GM18520 (cell line): ENCODE measurements at regions not wholly inside any gene's neighbourhood (a gene's known extent, or its start where the extent isn't known, plus 50 kb on each side); places are given as distances from the start of the nearest gene placed in this dataset.
"Not testable (repeated sequence)": the region's sequence is repeated elsewhere in the genome, so short reads cannot be mapped to it uniquely, and the experiment has no call there.

Source experiments
- ATAC-seq: cut with Tn5 transposase; IDR thresholded peaks from one replicate; pipeline ENCODE4 v1.9.1; 2021; ENCODE audit not compliant: unreplicated experiment

DNA sequence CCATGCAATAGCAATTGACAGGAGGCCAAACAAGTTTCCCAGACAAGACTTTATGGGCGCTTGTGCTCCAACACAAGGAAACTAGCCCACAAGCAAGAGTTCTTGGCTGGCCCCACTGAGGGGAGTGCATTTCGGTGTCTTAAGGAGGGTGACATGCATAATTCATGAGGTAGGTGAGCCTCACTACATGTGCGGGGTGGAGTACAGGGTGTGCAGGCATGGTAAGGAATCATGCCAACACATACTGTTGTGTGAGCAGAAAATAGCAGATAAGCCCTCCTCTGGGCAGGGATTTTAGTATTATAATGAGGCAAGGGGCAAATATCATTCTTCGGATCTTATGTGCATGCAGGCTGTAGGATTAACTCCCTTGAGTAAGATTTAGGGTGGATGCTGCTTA, 78.7 kb upstream of the SLC1A4 start:
- no peak for ATAC-seq

DNA sequence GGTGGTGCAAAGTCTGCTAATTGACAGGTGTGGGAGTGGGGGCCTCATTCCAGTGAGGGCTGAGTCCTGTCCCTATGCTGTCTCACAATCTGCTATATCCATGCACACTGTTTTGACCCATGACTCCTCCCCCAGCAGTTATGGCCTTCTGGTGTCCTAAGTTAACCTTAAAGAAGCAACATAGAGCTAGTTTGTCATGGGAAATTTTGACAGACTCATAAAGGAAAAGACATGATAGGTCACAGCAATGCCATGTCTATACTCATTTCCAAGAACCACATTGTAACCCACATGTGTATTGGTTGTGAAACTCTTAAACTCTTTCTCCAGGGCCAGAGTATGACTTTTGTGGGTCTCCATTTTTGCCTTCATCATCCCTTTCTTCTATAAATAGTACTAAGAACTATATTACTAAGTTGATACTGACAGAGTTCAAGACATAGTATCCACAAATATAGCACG, 78.2 kb upstream of the SLC1A4 start:
- no peak for ATAC-seq

- no peak for ATAC-seq
Observed at GRCh38 chr2:64913357-64913869, 75.8 kb upstream of the SLC1A4 start.

DNA sequence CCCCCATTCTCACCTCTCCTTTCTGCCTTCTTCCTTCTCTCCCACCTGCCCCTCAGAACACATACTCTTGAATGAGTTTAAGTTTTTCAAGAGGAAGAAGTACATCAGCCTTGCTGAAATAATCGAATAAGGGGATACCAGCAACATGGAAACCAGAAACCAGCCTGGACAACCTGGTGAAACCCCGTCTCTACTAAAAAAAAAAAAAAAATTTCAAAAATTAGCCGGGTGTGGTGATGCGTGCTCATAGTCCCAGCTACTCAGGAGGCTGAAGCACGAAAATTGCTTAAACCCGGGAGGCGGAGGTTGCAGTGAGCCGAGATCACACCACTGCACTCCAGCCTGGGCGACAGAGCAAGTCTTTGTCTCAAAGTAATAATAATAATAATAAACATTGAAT, 75.0 kb upstream of the SLC1A4 start:
- ATAC-seq, result no peak

- ATAC-seq, result peak; percentile 63
Observed at GRCh38 chr2:64914735-64915509, 74.3 kb upstream of the SLC1A4 start.

DNA sequence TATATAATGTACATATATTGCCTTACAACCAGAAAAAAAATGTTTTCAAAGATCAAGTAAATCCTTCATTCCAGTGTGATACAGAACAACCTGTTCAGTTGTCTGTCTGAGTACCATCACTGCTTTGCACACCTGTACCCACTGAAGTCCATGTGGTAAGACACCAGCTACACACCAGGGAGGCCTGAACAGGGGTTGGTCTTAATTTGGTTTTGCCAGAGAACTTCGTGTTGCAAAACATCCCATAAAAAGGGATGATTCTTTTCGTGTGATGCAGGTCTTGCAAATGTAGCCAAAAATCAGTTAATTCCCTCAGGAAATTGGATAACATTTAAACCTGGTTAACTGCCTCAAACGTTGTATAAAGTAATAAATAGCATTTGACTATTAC, 73.7 kb upstream of the SLC1A4 start:
- peak; percentile 6 for ATAC-seq

DNA sequence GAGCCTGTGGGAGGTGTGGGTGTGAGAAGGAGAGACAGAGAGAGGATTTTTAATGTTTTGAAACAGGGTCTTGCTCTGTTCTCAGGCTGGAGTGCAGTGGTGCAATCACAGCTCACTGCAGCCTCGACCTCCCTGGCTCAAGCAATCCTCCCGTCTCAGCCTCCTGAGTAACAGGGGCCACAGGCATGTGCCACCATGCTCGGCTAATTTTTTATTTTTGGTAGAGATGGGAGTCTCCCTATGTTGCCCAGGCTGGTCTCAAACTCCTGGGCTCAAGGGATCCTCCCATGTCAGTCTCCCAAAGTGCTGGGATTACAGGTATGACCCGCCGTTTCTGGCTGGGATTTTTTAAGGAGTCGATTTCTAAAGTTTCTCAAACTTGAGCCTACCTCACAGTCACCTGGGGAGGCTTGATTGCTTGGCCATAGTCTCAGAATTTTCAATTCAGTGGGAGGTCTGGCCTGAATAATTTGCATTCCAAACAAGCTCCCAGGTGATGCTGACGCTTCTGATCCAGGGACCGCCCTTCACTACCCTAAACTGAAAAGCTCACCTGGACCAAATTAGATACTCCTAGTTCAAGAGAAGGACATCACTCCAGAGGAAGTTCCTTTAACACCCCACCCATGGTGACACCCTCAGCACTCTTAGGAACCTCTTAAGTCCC, 70.8 kb upstream of the SLC1A4 start:
- no peak for ATAC-seq

GRCh38 chr2:64919261-64919660, 69.9 kb upstream of the SLC1A4 start:
- ATAC-seq, result no peak

DNA sequence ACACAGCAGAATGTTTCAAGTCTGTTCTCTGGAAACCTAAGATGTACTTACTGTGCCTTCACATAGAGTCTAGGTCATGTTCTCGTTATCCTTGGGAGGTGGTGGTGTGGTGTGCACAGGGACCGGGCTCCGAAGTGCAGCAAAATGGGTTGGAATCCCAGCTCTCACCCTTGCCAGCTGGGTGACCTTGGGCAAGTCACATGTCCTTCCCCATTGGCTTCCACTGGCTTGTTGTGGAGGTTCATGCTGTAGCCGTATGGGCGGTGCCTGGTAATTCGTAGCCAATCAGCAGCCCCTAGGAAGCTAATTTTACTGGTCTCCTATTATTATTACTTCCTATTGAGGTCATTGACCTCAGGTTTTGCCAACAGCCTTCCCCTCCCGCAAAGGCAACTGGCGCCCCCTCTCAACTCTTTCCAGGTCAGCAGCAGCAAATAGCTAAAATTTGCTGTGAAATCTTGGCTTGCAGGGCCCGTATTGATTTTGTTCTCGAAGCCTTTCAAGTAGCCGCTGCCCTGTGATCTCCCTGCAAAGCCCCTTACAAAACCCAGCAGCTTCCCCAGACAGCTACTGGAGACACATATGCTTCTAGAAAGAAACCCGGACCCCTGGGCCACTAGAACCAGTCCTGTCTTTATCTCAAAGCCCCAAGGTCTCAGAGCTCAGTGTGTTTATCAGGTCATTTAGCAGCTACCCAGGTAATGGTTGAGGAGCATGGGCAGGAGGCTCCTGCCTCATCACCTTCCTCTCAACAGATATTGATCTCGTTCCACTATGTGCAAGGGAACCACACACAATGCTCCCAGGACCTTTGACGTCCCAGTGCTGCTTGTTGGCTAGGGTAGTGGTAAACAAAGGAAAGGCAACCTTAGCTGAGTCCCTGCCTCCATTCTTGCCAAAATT, 66.5 kb upstream of the SLC1A4 start:
- ATAC-seq, result no peak

GRCh38 chr2:64923385-64923710, 65.9 kb upstream of the SLC1A4 start:
- no peak for ATAC-seq

GRCh38 chr2:64924170-64924934, 64.8 kb upstream of the SLC1A4 start:
- ATAC-seq, result no peak

DNA sequence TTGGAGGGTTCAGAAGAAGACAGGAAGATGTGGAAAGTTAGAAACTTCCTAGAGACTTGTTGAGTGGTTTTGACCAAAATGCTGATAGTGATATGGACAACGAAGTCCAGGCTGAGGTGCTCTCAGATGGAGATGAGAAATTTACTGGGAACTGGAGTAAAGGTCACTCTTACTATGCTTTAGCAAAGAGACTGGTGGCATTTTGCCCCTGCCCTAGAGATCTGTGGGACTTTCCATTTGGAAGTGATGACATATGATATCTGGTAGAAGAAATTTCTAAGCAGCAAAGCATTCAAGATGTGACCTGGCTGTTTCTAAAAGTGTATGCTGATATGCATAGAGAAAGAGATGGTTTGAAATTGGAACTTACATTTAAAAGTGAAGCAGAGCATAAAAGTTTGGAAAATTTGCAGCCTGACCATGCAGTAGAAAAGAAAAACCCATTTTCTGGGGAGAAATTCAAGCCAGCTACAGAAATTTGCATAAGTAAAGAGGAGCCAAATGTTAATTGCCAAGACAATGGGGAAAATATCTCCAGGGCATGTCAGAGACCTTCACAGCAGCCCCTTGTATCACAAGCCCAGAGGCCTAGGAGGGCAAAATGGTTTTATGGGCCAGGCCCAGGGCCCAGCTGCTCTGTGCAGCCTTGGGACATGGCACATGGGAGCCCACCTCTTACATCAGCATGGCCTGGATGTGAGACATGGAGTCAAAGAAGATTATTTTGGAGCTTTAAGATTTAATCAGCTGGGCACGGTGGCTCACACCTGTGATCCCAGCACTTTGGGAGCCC, 63.1 kb upstream of the SLC1A4 start:
- not testable (repeated sequence) for ATAC-seq

DNA sequence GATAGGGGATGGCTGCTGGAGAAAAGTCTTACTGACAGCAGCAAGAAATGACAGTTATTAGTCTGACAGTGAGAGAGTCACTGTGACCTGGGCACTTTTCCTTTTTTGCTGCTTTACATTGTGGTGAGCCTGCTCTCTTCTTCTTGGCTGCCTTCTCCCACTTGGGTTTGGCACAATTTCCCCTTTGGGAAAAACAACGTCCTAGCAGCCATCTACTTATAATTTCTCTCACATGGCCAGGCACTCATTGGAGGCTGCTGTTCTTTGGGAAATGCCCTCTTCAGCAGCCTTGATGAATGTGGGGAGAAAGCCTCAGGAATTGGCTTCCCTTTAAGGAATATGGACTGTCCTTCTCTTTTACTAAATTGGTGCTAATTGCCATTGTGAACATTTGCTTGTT, 60.4 kb upstream of the SLC1A4 start:
- no peak for ATAC-seq

GRCh38 chr2:64929333-64929732, 59.9 kb upstream of the SLC1A4 start:
- ATAC-seq, result no peak

DNA sequence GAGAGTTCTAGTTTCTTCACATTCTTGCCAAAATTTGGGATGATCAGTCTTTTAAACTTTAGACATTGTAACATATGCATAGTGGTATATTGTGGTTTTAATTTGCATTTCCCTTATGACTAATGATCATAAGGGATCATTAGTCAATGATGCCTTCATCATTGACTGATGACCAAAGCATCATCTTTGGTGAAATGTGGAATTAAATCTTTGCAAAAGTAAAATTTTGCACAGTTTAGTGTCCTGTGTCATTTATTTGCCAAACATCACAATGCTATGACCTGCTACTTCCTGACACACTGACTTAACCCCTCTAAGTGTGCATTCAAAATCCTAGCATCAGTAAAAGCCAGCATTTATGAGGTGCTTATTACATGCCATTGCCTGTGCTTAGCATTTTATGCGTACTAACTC, 58.9 kb upstream of the SLC1A4 start:
- ATAC-seq, result no peak

DNA sequence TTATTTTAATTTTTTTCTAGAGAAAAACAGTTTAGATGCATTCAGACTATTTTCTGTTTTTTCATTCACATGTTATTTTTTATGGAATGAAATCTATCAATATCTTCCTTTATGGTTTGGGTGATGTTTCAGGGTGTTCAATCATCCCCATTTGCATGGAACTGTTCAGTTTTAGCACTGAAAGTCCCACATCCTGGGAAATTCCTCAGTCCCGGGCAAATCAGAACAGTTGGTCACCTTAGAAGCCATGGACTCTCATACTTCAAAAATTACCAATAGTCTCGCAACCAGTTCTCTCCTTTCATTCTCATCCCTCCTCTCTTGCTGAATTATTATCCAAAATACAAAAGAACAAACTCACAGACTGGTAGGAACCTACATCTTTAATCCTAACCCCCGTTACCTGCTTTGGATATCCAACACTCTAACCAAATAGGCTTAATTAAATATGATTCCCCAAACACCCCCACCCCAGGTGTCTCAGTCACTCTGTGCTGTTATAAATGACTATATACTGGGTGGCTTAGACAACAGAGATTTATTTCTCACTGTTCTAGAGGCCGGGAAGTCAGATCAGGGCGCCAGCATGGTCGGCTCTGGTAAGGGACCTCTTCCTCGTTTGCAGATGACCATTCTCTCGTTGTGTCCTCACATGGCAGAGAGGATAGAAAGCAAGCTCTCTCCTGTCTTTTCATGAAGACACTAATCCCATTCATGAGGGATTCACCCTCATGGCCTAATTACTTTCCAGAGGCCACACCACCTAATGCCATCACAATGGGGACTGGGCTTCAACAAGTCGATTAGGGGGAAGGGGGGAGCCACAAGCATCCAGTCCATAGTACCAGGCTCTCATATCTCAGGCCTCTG, 57.7 kb upstream of the SLC1A4 start:
- no peak for ATAC-seq

GRCh38 chr2:64932116-64932370, 57.2 kb upstream of the SLC1A4 start:
- ATAC-seq, result no peak

DNA sequence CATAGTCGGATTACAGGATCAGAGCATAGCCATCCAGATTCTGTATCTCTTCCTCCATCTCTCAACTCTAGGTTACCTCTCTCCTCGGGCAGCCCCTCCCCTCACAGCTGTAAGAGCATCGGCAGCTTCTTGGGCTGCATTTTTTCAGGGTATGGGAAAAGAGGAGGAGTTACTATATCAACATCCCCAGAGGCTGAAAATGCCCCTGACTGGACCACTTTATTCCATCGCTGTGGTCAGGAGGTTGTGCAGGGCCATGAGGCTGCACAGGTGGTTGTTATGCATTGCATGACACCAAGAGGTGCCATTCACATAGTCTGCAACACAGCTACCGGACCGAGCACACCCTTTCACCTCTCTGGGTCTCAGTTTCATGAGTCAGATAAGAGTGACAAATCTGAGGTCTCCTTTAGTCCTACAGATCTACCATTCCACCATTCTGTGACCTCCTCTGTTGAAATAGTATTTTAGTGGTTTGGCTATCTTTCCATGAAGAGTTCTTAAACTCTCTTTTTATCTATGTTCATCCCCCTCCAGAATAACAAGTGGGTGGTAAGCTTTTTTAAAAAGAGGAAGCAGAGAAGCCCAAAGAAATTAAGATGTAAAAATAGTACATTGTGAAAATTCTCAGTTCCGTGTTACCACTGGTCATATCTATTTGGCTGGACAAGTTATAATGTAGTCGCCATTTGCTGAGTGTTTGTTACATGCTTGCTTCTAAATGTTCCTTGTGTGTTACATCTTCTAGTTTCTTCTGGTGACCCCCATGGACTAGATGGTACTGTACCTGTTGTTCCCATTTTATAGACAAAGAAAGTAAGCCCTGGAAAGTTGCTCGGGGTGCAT, 56.6 kb upstream of the SLC1A4 start:
- ATAC-seq, result peak; percentile 87
